Suprapubic skin (tissue), 4 donors: ENCODE measurements at regions not wholly inside any gene's neighbourhood (a gene's known extent, or its start where the extent isn't known, plus 50 kb on each side); places are given as distances from the start of the nearest gene placed in this dataset.
"Not testable (repeated sequence)": the region's sequence is repeated elsewhere in the genome, so short reads cannot be mapped to it uniquely, and the experiment has no call there.

Experiments used
- DNase-seq, 2 donors: peaks; one replicate each; pipeline ENCODE4 v3.0.0-alpha.2; 2019; ENCODE audit warnings: low spot score in 2 of 2
- H3K27ac ChIP-seq: fragments of 200-600 bp; sonication (generic); one replicate; pipeline ENCODE4 v1.5.1; 2019
- H3K27me3 ChIP-seq: fragments of 200-600 bp; sonication (generic); one replicate; pipeline ENCODE4 v1.5.1; 2019
- H3K36me3 ChIP-seq: fragments of 200-600 bp; sonication (generic); one replicate; pipeline ENCODE4 v1.5.1; 2019
- H3K4me1 ChIP-seq: fragments of 200-600 bp; sonication (generic); one replicate; pipeline ENCODE4 v1.5.1; 2019
- H3K4me3 ChIP-seq: fragments of 200-600 bp; sonication (generic); one replicate; pipeline ENCODE4 v1.5.1; 2019; ENCODE audit warnings: mild to moderate bottlenecking
- H3K9me3 ChIP-seq: fragments of 200-600 bp; sonication (generic); one replicate; pipeline ENCODE4 v1.5.1; 2019
- EP300 ChIP-seq: sonication (generic); formaldehyde crosslinking; IDR thresholded peaks from one replicate; pipeline ENCODE4 v1.6.1; 2017; ENCODE audit warnings: antibody characterized with exemption
- POLR2A ChIP-seq, 2 donors: fragments of 450-650 bp; IDR thresholded peaks; one replicate each; pipeline ENCODE4 v1.6.1; 2017; ENCODE audit warnings: antibody characterized with exemption in 2 of 2, mild to moderate bottlenecking in 2 of 2, moderate library complexity in 2 of 2
- POLR2AphosphoS5 ChIP-seq, 3 donors: sonication (generic); formaldehyde crosslinking; IDR thresholded peaks; one replicate each; pipeline ENCODE4 v1.6.1; 2017; ENCODE audit warnings: antibody characterized with exemption in 3 of 3
- WGBS: methylation state at CpG from one replicate; pipeline ENCODE4 v1.1.5; 2018; 5-methylcytosine and 5-hydroxymethylcytosine counted together
- TF ChIP-seq, protein P1 (sequence below), 2 donors: fragments of 200-600 bp in 1 of 2; fragments of 450-650 bp in 1 of 2; sonication (generic) in 1 of 2; IDR thresholded peaks; one replicate each; pipeline ENCODE4 v1.5.1; 2016 to 2019; ENCODE audit warnings: antibody characterized with exemption in 2 of 2, mild to moderate bottlenecking in 1 of 2, moderate library complexity in 1 of 2

DNA sequence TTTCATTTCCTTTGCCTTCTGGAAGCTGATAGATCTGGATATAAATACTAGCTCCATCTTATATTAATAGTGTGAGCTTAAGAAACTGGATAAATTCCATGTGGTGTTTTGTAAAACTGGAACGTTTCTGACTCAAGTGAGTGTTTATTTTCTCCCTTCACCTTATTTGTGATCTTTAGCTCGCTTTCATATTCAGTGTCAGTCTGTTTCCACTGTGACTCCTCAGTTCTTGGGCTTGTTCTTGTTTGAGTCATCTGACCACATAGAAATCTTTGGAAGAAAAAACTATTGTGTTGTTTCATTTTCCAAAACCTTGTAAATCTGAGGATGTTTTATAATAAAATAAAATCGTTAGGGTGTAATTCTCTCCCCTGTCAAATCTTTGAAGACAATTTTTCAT, 186.4 kb downstream of the POLR1F start:
- H3K4me3 ChIP-seq, result no peak overlapping the region
- 33% methylated on average over 3 of the region's 3 CpGs for WGBS
- no peaks in the 10 kb centered on the region for H3K27me3 ChIP-seq
- no peak for DNase-seq
- no peaks in the 10 kb centered on the region for H3K4me1 ChIP-seq
- no peaks in the 10 kb centered on the region for H3K9me3 ChIP-seq
- TF ChIP-seq, protein P1, sequence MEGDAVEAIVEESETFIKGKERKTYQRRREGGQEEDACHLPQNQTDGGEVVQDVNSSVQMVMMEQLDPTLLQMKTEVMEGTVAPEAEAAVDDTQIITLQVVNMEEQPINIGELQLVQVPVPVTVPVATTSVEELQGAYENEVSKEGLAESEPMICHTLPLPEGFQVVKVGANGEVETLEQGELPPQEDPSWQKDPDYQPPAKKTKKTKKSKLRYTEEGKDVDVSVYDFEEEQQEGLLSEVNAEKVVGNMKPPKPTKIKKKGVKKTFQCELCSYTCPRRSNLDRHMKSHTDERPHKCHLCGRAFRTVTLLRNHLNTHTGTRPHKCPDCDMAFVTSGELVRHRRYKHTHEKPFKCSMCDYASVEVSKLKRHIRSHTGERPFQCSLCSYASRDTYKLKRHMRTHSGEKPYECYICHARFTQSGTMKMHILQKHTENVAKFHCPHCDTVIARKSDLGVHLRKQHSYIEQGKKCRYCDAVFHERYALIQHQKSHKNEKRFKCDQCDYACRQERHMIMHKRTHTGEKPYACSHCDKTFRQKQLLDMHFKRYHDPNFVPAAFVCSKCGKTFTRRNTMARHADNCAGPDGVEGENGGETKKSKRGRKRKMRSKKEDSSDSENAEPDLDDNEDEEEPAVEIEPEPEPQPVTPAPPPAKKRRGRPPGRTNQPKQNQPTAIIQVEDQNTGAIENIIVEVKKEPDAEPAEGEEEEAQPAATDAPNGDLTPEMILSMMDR (IDR thresholded peaks at IDR 0.05), result no peak
- TF ChIP-seq POLR2AphosphoS5 (IDR thresholded peaks at IDR 0.05) (no peak), EP300 (no peak), POLR2A (IDR thresholded peaks at IDR 0.05) (no peak)
- no peaks in the 10 kb centered on the region for H3K36me3 ChIP-seq
- H3K27ac ChIP-seq, result no peak overlapping the region

DNA sequence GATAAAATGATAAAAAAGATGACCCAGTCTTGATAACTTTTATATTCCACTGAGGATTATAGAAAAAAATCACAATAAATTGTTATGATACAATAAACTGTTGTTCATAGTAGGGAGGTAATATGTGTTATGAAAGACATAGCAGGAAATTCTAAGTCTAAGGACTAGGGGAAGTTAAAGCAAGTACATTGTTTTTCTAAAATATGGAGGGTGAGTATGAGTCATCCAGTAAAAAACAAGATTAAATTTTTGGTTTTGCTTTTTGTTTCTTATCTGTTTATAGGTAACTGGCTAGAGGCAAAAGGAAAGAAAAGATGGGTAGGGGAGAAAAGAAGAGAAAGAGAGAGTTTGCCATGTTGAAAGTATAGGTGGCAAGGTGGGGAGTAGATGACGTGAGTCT, 188.4 kb downstream of the POLR1F start:
- DNase-seq, result no peak
- Histone ChIP-seq H3K4me3 (no peak overlapping the region), H3K27ac (no peak overlapping the region), H3K9me3 (no peaks in the 10 kb centered on the region), H3K36me3 (no peaks in the 10 kb centered on the region), H3K27me3 (no peaks in the 10 kb centered on the region), H3K4me1 (no peaks in the 10 kb centered on the region)
- 71% methylated on average over 1 of the region's 1 CpG for WGBS
- TF ChIP-seq, protein P1 (IDR thresholded peaks at IDR 0.05), result no peak
- TF ChIP-seq EP300, result no peak
- no peak for TF ChIP-seq POLR2A (IDR thresholded peaks at IDR 0.05)
- no peak for TF ChIP-seq POLR2AphosphoS5 (IDR thresholded peaks at IDR 0.05)

DNA sequence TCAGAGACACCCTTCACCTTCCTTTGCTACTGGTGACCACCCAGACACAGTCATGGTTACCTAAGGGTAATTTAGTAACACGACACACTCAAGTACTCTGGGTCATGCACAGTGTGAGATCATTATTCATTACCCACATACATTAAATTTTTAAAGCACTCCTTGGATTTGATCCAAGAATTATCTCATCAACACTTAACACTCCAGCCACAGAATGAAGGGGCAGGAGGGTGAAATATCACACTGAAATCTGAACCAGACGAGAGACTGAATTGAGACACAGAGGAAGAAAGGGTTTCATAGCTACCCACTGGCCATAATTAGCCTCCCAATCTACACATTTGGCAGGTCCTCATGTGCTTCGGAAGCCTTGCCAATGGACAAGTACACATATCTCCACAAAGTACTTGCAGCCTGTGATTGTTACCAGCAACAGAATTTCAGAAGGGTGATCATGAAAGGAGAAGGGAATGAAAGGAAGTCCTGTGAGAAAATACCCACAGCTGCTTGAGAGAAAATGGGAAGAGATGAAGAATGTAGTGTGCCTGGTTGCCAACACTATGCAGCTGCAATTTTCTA, 189.3 kb downstream of the POLR1F start:
- Histone ChIP-seq H3K9me3 (no peaks in the 10 kb centered on the region), H3K27ac (no peak overlapping the region), H3K27me3 (no peaks in the 10 kb centered on the region), H3K4me3 (no peak overlapping the region), H3K4me1 (no peaks in the 10 kb centered on the region), H3K36me3 (no peaks in the 10 kb centered on the region)
- no peak for DNase-seq
- TF ChIP-seq POLR2A (IDR thresholded peaks at IDR 0.05) (no peak), EP300 (no peak), POLR2AphosphoS5 (IDR thresholded peaks at IDR 0.05) (no peak)
- TF ChIP-seq, protein P1 (IDR thresholded peaks at IDR 0.05), result no peak
- WGBS, result 43% methylated on average over 3 of the region's 3 CpGs

DNA sequence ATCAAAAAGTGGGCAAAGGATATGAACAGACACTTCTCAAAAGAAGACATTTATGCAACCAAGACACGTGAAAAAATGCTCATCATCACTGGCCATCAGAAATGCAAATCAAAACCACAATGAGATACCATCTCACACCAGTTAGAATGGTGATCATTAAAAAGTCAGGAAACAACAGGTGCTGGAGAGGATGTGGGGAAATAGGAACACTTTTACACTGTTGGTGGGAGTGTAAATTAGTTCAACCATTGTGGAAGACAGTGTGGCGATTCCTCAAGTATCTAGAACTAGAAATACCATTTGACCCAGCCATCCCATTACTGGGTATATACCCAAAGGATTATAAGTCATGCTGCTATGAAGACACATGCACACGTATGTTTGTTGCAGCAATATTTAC, 191.3 kb downstream of the POLR1F start:
- not testable (repeated sequence) for H3K9me3 ChIP-seq, H3K4me3 ChIP-seq, H3K27ac ChIP-seq, H3K27me3 ChIP-seq, DNase-seq, H3K4me1 ChIP-seq, H3K36me3 ChIP-seq
- WGBS, result 82% methylated on average over 3 of the region's 3 CpGs

DNA sequence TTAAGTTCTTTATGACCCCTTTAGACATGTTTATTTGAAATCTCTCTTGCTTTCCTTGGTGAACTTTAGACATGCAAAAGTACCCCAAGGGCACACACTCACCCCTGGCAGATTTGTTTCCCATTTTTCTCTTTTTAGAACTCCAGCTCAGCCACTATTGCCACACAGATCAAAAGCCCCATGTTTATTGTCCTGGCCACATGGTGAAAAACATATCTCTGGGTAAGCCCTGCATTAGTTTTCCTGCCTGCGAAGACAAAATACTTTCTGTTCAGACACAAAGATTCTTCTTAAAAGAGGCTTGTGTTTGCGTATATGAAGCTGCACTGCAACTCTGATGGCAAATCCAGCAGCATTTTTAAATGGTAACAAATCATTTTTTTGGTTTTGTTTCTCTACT, 200.0 kb downstream of the POLR1F start:
- Histone ChIP-seq H3K36me3 (no peaks in the 10 kb centered on the region), H3K4me1 (no peaks in the 10 kb centered on the region), H3K4me3 (no peak overlapping the region), H3K9me3 (no peaks in the 10 kb centered on the region), H3K27me3 (no peaks in the 10 kb centered on the region), H3K27ac (no peak overlapping the region)
- no peak for DNase-seq
- WGBS, result 57% methylated on average over 2 of the region's 2 CpGs
- TF ChIP-seq, protein P1 (IDR thresholded peaks at IDR 0.05), result no peak
- TF ChIP-seq POLR2A (IDR thresholded peaks at IDR 0.05), result no peak
- no peak for TF ChIP-seq EP300
- no peak for TF ChIP-seq POLR2AphosphoS5 (IDR thresholded peaks at IDR 0.05)

DNA sequence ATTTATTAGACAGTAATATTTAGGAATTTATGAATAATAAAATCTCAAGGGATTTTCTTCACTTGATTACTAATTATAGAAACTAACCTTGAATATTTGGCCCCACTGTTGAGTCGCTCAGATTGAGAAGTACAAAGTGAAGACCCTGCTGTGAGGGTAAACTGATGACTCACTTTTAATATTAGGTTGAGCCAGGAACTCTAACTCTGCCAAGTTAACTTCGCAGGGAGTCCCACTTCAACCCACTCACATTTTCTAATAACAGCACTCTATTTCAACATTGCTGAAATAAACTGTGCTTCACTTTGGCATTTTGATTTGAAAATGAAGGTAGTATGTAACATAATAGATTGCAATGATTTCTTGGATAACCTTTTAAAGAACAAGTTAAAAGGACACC, 200.7 kb downstream of the POLR1F start:
- Histone ChIP-seq H3K4me1 (no peaks in the 10 kb centered on the region), H3K27ac (no peak overlapping the region), H3K9me3 (no peaks in the 10 kb centered on the region), H3K36me3 (no peaks in the 10 kb centered on the region), H3K4me3 (no peak overlapping the region), H3K27me3 (no peaks in the 10 kb centered on the region)
- TF ChIP-seq EP300, result no peak
- no peak for TF ChIP-seq POLR2AphosphoS5 (IDR thresholded peaks at IDR 0.05)
- TF ChIP-seq, protein P1 (IDR thresholded peaks at IDR 0.05), result no peak
- TF ChIP-seq POLR2A (IDR thresholded peaks at IDR 0.05), result no peak
- DNase-seq, result no peak
- 72% methylated on average over 2 of the region's 2 CpGs for WGBS
